A673 (cell line): ENCODE measurements at regions not wholly inside any gene's neighbourhood (a gene's known extent, or its start where the extent isn't known, plus 50 kb on each side); places are given as distances from the start of the nearest gene placed in this dataset.

Source experiments
- BruUV-seq: library from RNA; stranded (reverse); fragments of 400-500 nt; replicated peaks from 2 replicates; lab custom pipeline; 2021; lab: Mats Ljungman, UMichigan
- CTCF ChIA-PET: fragments of 300-600 bp; sonication (Branson Sonifier 250); formaldehyde crosslinking; loops from one replicate; lab custom pipeline; 2022; ENCODE audit warnings: antibody characterized with exemption; lab: Charles Lee
- POLR2A ChIA-PET: fragments of 300-600 bp; sonication (Branson Sonifier 250); formaldehyde crosslinking; loops from one replicate; lab custom pipeline; 2022; ENCODE audit warnings: antibody characterized with exemption; ENCODE audit not compliant: low non-redundant PET; lab: Charles Lee
- DNase-seq: peaks from one replicate; pipeline ENCODE4 v3.0.0-alpha.2; 2015; ENCODE audit warnings: low spot score
- H3K27ac ChIP-seq: fragments of 200-600 bp; sonication (generic); 2 replicates; pipeline ENCODE4 v1.5.1; 2016; ENCODE audit warnings: mixed run types, low read depth, mild to moderate bottlenecking, mixed read lengths, antibody characterized with exemption, low read length; ENCODE audit not compliant: poor library complexity, severe bottlenecking
- H3K27me3 ChIP-seq: fragments of 200-600 bp; sonication (generic); replicated peaks from 2 replicates; pipeline ENCODE4 v1.6.1; 2017; ENCODE audit warnings: mixed run types, low read depth, mild to moderate bottlenecking, mixed read lengths, antibody characterized with exemption, low read length; ENCODE audit not compliant: insufficient read depth, poor library complexity
- H3K36me3 ChIP-seq: fragments of 200-600 bp; sonication (generic); 2 replicates; pipeline ENCODE4 v1.6.1; 2016; ENCODE audit warnings: mixed run types, mild to moderate bottlenecking, mixed read lengths, antibody characterized with exemption, low read length; ENCODE audit not compliant: insufficient read depth, poor library complexity, severe bottlenecking
- H3K4me1 ChIP-seq: fragments of 200-600 bp; sonication (generic); 2 replicates; pipeline ENCODE4 v1.6.1; 2017; ENCODE audit warnings: mixed run types, mild to moderate bottlenecking, mixed read lengths, antibody characterized with exemption, low read length; ENCODE audit not compliant: insufficient read depth, poor library complexity, severe bottlenecking
- H3K4me3 ChIP-seq: fragments of 200-600 bp; sonication (generic); 2 replicates; pipeline ENCODE4 v1.5.1; 2016; ENCODE audit warnings: low read depth, mixed run types, mild to moderate bottlenecking, mixed read lengths, low read length; ENCODE audit not compliant: poor library complexity, severe bottlenecking
- H3K9me3 ChIP-seq: fragments of 200-600 bp; sonication (generic); 2 replicates; pipeline ENCODE4 v1.6.1; 2016; ENCODE audit warnings: mixed run types, low read depth, mild to moderate bottlenecking, mixed read lengths, antibody characterized with exemption, low read length; ENCODE audit not compliant: poor library complexity, severe bottlenecking
- CTCF ChIP-seq: fragments of 300-800, 200-600 bp; sonication (generic); conservative IDR thresholded peaks from 2 replicates; pipeline ENCODE4 v1.5.1; 2017; ENCODE audit warnings: low read depth, mild to moderate bottlenecking, antibody characterized with exemption, low read length, moderate library complexity, mixed read lengths
- EZH2 ChIP-seq: fragments of 200-600 bp; sonication (generic); IDR thresholded peaks from 2 replicates; pipeline ENCODE4 v1.6.1; 2017; ENCODE audit warnings: borderline replicate concordance, low read depth, mild to moderate bottlenecking, mixed read lengths, antibody characterized with exemption, low read length; ENCODE audit not compliant: poor library complexity, severe bottlenecking
- intact Hi-C: fragments of 100-400 bp; cut with micrococcal nuclease; formaldehyde crosslinking; loops from one replicate; pipeline ENCODE4 v1.10.0; 2022; ENCODE audit not compliant: unreplicated experiment

- Histone ChIP-seq H3K27me3 (no peaks in the 10 kb centered on the region), H3K36me3 (no peaks in the 10 kb centered on the region), H3K4me3 (no peak overlapping the region), H3K9me3 (no peaks in the 10 kb centered on the region), H3K4me1 (no peaks in the 10 kb centered on the region), H3K27ac (no peak overlapping the region)
- no peak for DNase-seq
- ChIA-PET POLR2A (no interaction called here), CTCF (no interaction called here)
- intact Hi-C loops, result no loop called here
- no TSS peak for BruUV-seq
- no peak for TF ChIP-seq EZH2
- no peak for TF ChIP-seq CTCF
Measured at GRCh38 chr20:40148886-40149285, 540.1 kb downstream of the MAFB start.

- CTCF ChIA-PET, result no interaction called here
- no peak for DNase-seq
- no TSS peak for BruUV-seq
- no peaks in the 10 kb centered on the region for H3K27me3 ChIP-seq
- no peak for TF ChIP-seq CTCF
- TF ChIP-seq EZH2, result no peak
- H3K4me3 ChIP-seq, result no peak overlapping the region
- intact Hi-C loops, result no loop called here
- POLR2A ChIA-PET, result no interaction called here
- no peaks in the 10 kb centered on the region for H3K9me3 ChIP-seq
- H3K36me3 ChIP-seq, result no peaks in the 10 kb centered on the region
- no peaks in the 10 kb centered on the region for H3K4me1 ChIP-seq
- no peak overlapping the region for H3K27ac ChIP-seq
Measured at GRCh38 chr20:40146071-40146470, 543.0 kb downstream of the MAFB start.

GRCh38 chr20:40144581-40144980 lies 544.5 kb downstream of the MAFB start:
- no peak overlapping the region for H3K27ac ChIP-seq
- BruUV-seq, result no TSS peak
- DNase-seq, result no peak
- H3K4me1 ChIP-seq, result no peaks in the 10 kb centered on the region
- POLR2A ChIA-PET, result no interaction called here
- H3K4me3 ChIP-seq, result no peak overlapping the region
- H3K27me3 ChIP-seq, result no peaks in the 10 kb centered on the region
- H3K9me3 ChIP-seq, result no peaks in the 10 kb centered on the region
- no peaks in the 10 kb centered on the region for H3K36me3 ChIP-seq
- CTCF ChIA-PET, result no interaction called here
- no peak for TF ChIP-seq CTCF
- no peak for TF ChIP-seq EZH2
- intact Hi-C loops, result no loop called here
